Adrenal gland (tissue), 5 donors: ENCODE measurements at regions not wholly inside any gene's neighbourhood (a gene's known extent, or its start where the extent isn't known, plus 50 kb on each side); places are given as distances from the start of the nearest gene placed in this dataset.

Experiments
- CTCF ChIP-seq, 6 experiments: fragments of 450-650 bp in 4 of 6; fragments of 200-600 bp in 2 of 6; sonication (generic) in 1 of 6; IDR thresholded peaks; 1 replicate in 5 of 6; 2 replicates in 1 of 6; pipeline versions ENCODE4 v1.5.1 to v1.8.0; 2016 to 2021; ENCODE audit warnings: antibody characterized with exemption in 6 of 6, mild to moderate bottlenecking in 2 of 6, moderate library complexity in 1 of 6
- POLR2A ChIP-seq, 2 donors: fragments of 450-650 bp; IDR thresholded peaks; one replicate each; pipeline ENCODE4 v1.6.1; 2017; ENCODE audit warnings: antibody characterized with exemption in 2 of 2, mild to moderate bottlenecking in 2 of 2, moderate library complexity in 1 of 2
- donor health status: DM: no; HTN: no; CAD: no.

- no peak for TF ChIP-seq POLR2A (IDR thresholded peaks at IDR 0.05)
- no peak for TF ChIP-seq CTCF (IDR thresholded peaks at IDR 0.05)
Measured at GRCh38 chr6:11433860-11434259, 103.7 kb upstream of the TMEM170B start.
